CD4-positive, alpha-beta T cell (primary cell): ENCODE measurements at regions not wholly inside any gene's neighbourhood (a gene's known extent, or its start where the extent isn't known, plus 50 kb on each side); places are given as distances from the start of the nearest gene placed in this dataset.

ENCODE experiments used
- ATAC-seq: fragments of 200-7000 bp; cut with Tn5 transposase; one replicate; pipeline ENCODE4 v1.10.0; 2022; ENCODE audit warnings: mild to moderate bottlenecking; ENCODE audit not compliant: poor library complexity
- CTCF ChIA-PET: fragments of 350-600 bp; sonication (Branson Sonifier 250); formaldehyde crosslinking; loops from one replicate; lab custom pipeline; 2021; ENCODE audit warnings: antibody characterized with exemption, inconsistent platforms; lab: Charles Lee
- POLR2A ChIA-PET: fragments of 350-600 bp; sonication (Branson Sonifier 250); formaldehyde crosslinking; loops from one replicate; lab custom pipeline; 2021; ENCODE audit warnings: antibody characterized with exemption, inconsistent platforms; lab: Charles Lee
- DNase-seq, 14 experiments: peaks; one replicate each; pipeline ENCODE4 v3.0.0-alpha.2; 2013 to 2020; ENCODE audit warnings: mixed read lengths in 2 of 14
- H3K27ac ChIP-seq, 2 donors: one replicate each; pipeline versions ENCODE4 v1.5.1 to v1.7.0; 2013; ENCODE audit warnings: low read length in 2 of 2, low read depth in 1 of 2, mild to moderate bottlenecking in 1 of 2
- H3K27me3 ChIP-seq, 2 experiments: 1 replicate in 1 of 2; 2 replicates in 1 of 2; pipeline versions ENCODE4 v1.6.1 to v1.7.0; 2013; ENCODE audit warnings: low read length in 2 of 2, control low read depth in 1 of 2, mild to moderate bottlenecking in 1 of 2, moderate library complexity in 1 of 2; ENCODE audit not compliant: insufficient read depth in 2 of 2, control insufficient read depth in 1 of 2
- H3K36me3 ChIP-seq: one replicate; pipeline ENCODE4 v1.6.1; 2013; ENCODE audit warnings: low read length, control low read depth; ENCODE audit not compliant: insufficient read depth
- H3K4me1 ChIP-seq: one replicate; pipeline ENCODE4 v1.6.1; 2013; ENCODE audit warnings: low read length, control low read depth; ENCODE audit not compliant: insufficient read depth
- H3K4me3 ChIP-seq: one replicate; pipeline ENCODE4 v1.5.1; 2013; ENCODE audit warnings: mild to moderate bottlenecking, low read length, moderate library complexity
- H3K9me3 ChIP-seq, 2 experiments: 1 replicate in 1 of 2; 2 replicates in 1 of 2; pipeline versions ENCODE4 v1.6.1 to v1.7.0; 2013; ENCODE audit warnings: low read length in 2 of 2, mild to moderate bottlenecking in 2 of 2, control low read depth in 1 of 2, moderate library complexity in 1 of 2; ENCODE audit not compliant: control insufficient read depth in 1 of 2, insufficient read depth in 1 of 2
- H3K27ac Mint-ChIP-seq: one replicate; pipeline ENCODE4 v1.8.0; 2020; ENCODE audit warnings: mixed read lengths
- H3K27me3 Mint-ChIP-seq: one replicate; pipeline ENCODE4 v1.8.0; 2021; ENCODE audit warnings: mixed read lengths
- H3K36me3 Mint-ChIP-seq: one replicate; pipeline ENCODE4 v1.8.0; 2021; ENCODE audit warnings: low read depth, mixed read lengths
- H3K4me1 Mint-ChIP-seq: one replicate; pipeline ENCODE4 v1.8.0; 2021; ENCODE audit warnings: low read depth, mixed read lengths
- H3K4me3 Mint-ChIP-seq: one replicate; pipeline ENCODE4 v1.8.0; 2020; ENCODE audit warnings: mild to moderate bottlenecking, mixed read lengths
- H3K9me3 Mint-ChIP-seq: one replicate; pipeline ENCODE4 v1.8.0; 2020; ENCODE audit warnings: mixed read lengths
- intact Hi-C, 2 experiments: fragments of 100-400 bp; cut with DNase I in 1 of 2; cut with micrococcal nuclease in 1 of 2; formaldehyde crosslinking; loops; one replicate each; pipeline versions ENCODE4 v1.15.1 to v1.9.0; 2023 to 2025; cut with DNase I, micrococcal nuclease
- TF ChIP-seq, protein P1 (sequence below): fragments of 200-600 bp; IDR thresholded peaks from one replicate; pipeline ENCODE4 v1.8.0; 2022; ENCODE audit warnings: antibody characterized with exemption, mild to moderate bottlenecking

DNA sequence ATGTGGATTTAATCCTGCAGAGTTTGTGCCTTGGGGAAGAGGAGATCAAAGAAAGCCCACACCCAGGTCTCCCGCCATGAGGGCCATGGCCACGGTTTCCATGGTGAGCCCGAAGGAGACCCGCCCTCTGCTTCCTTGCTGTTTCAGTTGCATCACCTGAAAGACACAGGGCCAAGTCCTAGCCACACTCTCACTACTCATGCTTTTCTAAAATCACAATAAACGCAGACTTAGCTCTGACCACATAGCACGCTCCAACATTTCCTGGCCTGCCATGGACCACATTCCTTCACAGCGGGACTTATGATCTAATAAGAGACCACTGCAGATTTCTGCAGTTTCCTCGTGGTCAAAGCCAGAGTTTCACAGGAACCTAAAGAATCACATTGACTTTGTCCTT, 426.0 kb upstream of the NR3C2 start:
- POLR2A ChIA-PET = no interaction called here
- Histone ChIP-seq H3K36me3 (no peaks in the 10 kb centered on the region), H3K27ac (no peak overlapping the region), H3K27me3 (no peaks in the 10 kb centered on the region), H3K9me3 (peaks cover 0 to 5% of the 10 kb centered on the region in 2 experiments), H3K4me1 (no peaks in the 10 kb centered on the region), H3K4me3 (no peak overlapping the region)
- DNase-seq (no peak), ATAC-seq (no peak)
- TF ChIP-seq, protein P1, sequence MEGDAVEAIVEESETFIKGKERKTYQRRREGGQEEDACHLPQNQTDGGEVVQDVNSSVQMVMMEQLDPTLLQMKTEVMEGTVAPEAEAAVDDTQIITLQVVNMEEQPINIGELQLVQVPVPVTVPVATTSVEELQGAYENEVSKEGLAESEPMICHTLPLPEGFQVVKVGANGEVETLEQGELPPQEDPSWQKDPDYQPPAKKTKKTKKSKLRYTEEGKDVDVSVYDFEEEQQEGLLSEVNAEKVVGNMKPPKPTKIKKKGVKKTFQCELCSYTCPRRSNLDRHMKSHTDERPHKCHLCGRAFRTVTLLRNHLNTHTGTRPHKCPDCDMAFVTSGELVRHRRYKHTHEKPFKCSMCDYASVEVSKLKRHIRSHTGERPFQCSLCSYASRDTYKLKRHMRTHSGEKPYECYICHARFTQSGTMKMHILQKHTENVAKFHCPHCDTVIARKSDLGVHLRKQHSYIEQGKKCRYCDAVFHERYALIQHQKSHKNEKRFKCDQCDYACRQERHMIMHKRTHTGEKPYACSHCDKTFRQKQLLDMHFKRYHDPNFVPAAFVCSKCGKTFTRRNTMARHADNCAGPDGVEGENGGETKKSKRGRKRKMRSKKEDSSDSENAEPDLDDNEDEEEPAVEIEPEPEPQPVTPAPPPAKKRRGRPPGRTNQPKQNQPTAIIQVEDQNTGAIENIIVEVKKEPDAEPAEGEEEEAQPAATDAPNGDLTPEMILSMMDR = no peak
- Mint-ChIP-seq H3K4me3 (no peak overlapping the region), H3K36me3 (no peaks in the 10 kb centered on the region), H3K27ac (no peak overlapping the region), H3K4me1 (no peaks in the 10 kb centered on the region), H3K9me3 (no peaks in the 10 kb centered on the region), H3K27me3 (peaks cover 6% of the 10 kb centered on the region)
- intact Hi-C loops = no loop called here
- CTCF ChIA-PET = no interaction called here

GRCh38 chr4:148866666-148867065, 424.5 kb upstream of the NR3C2 start:
- Mint-ChIP-seq H3K27me3 (peaks cover 4% of the 10 kb centered on the region), H3K36me3 (no peaks in the 10 kb centered on the region), H3K4me3 (no peak overlapping the region), H3K27ac (no peak overlapping the region), H3K4me1 (no peaks in the 10 kb centered on the region), H3K9me3 (no peaks in the 10 kb centered on the region)
- H3K27me3 ChIP-seq = no peaks in the 10 kb centered on the region
- POLR2A ChIA-PET = no interaction called here
- ATAC-seq (no peak), DNase-seq (no peak)
- intact Hi-C loops = no loop called here
- CTCF ChIA-PET = no interaction called here
- H3K4me3 ChIP-seq = no peak overlapping the region
- no peak overlapping the region for H3K27ac ChIP-seq
- no peaks in the 10 kb centered on the region for H3K4me1 ChIP-seq
- peaks cover 0 to 5% of the 10 kb centered on the region in 2 experiments for H3K9me3 ChIP-seq
- TF ChIP-seq, protein P1 = no peak
- H3K36me3 ChIP-seq = no peaks in the 10 kb centered on the region

GRCh38 chr4:148857973-148858534, 415.8 kb upstream of the NR3C2 start:
- Histone ChIP-seq H3K9me3 (no peaks in the 10 kb centered on the region), H3K27me3 (no peaks in the 10 kb centered on the region), H3K36me3 (no peaks in the 10 kb centered on the region), H3K4me3 (no peak overlapping the region), H3K27ac (no peak overlapping the region), H3K4me1 (no peaks in the 10 kb centered on the region)
- ChIA-PET POLR2A (no interaction called here), CTCF (no interaction called here)
- ATAC-seq (no peak), DNase-seq (no peak)
- Mint-ChIP-seq H3K27me3 (peaks cover 5% of the 10 kb centered on the region), H3K4me1 (no peaks in the 10 kb centered on the region), H3K36me3 (no peaks in the 10 kb centered on the region), H3K27ac (no peak overlapping the region), H3K9me3 (peaks cover 2% of the 10 kb centered on the region), H3K4me3 (no peak overlapping the region)
- TF ChIP-seq, protein P1 = no peak
- intact Hi-C loops = no loop called here
